Neural cell (in vitro differentiated cells): ENCODE measurements at regions not wholly inside any gene's neighbourhood (a gene's known extent, or its start where the extent isn't known, plus 50 kb on each side); places are given as distances from the start of the nearest gene placed in this dataset.

Experiments used
- H2AFZ ChIP-seq: fragments of 200-600, 300-800 bp; sonication (generic), shearing (Covaris generic); 2 replicates; pipeline ENCODE4 v1.6.0; 2014; ENCODE audit warnings: low read depth, mild to moderate bottlenecking, antibody characterized with exemption, low read length, moderate library complexity
- H3F3A ChIP-seq: fragments of 200-600 bp; shearing (Covaris generic); 2 replicates; pipeline ENCODE4 v1.6.1; 2016; ENCODE audit warnings: mild to moderate bottlenecking, moderate library complexity, mixed read lengths, antibody characterized with exemption, low read length; ENCODE audit not compliant: insufficient read depth, poor library complexity, severe bottlenecking
- H3K27ac ChIP-seq: fragments of 200-600, 300-800 bp; sonication (generic), shearing (Covaris generic); 2 replicates; pipeline ENCODE4 v1.5.1; 2014; ENCODE audit warnings: mild to moderate bottlenecking, low read length, moderate library complexity
- H3K27me3 ChIP-seq: fragments of 300-800, 200-600 bp; sonication (generic), shearing (Covaris generic); 2 replicates; pipeline ENCODE4 v1.6.0; 2014; ENCODE audit warnings: mild to moderate bottlenecking, low read depth, low read length, moderate library complexity; ENCODE audit not compliant: insufficient read depth
- H3K36me3 ChIP-seq: fragments of 300-800, 200-600 bp; sonication (generic), shearing (Covaris generic); 2 replicates; pipeline ENCODE4 v1.5.1; 2014; ENCODE audit warnings: mild to moderate bottlenecking, antibody characterized with exemption, low read length, moderate library complexity; ENCODE audit not compliant: insufficient read depth
- H3K4me2 ChIP-seq: fragments of 300-800, 200-600 bp; sonication (generic), shearing (Covaris generic); 2 replicates; pipeline ENCODE4 v1.6.0; 2014; ENCODE audit warnings: mild to moderate bottlenecking, low read length
- H3K4me3 ChIP-seq: fragments of 300-800, 200-600 bp; sonication (generic), shearing (Covaris generic); 2 replicates; pipeline ENCODE4 v1.5.1; 2014; ENCODE audit warnings: mild to moderate bottlenecking, low read length, moderate library complexity
- H3K79me2 ChIP-seq: fragments of 200-600 bp; shearing (Covaris generic); replicated peaks from 2 replicates; pipeline ENCODE4 v1.6.0; 2014; ENCODE audit warnings: mild to moderate bottlenecking, low read length, moderate library complexity; ENCODE audit not compliant: insufficient read depth
- H3K9ac ChIP-seq: fragments of 300-800, 200-600 bp; sonication (generic), shearing (Covaris generic); 2 replicates; pipeline ENCODE4 v1.6.1; 2016; ENCODE audit warnings: mild to moderate bottlenecking, low read length, mixed read lengths
- H3K9me2 ChIP-seq: fragments of 200-600 bp; shearing (Covaris generic); 2 replicates; pipeline ENCODE4 v1.6.1; 2016; ENCODE audit warnings: mild to moderate bottlenecking, low read length, mixed read lengths; ENCODE audit not compliant: insufficient read depth
- H3K9me3 ChIP-seq: fragments of 200-600, 300-800 bp; sonication (generic), shearing (Covaris generic); 2 replicates; pipeline ENCODE4 v1.6.1; 2016; ENCODE audit warnings: mild to moderate bottlenecking, mixed run types, low read length, moderate library complexity, mixed read lengths
- H4K20me1 ChIP-seq: fragments of 200-600 bp; shearing (Covaris generic); 2 replicates; pipeline ENCODE4 v1.6.1; 2016; ENCODE audit warnings: mild to moderate bottlenecking, mixed run types; ENCODE audit not compliant: insufficient read depth
- EP300 ChIP-seq: fragments of 450-650 bp; conservative IDR thresholded peaks from 2 replicates; pipeline ENCODE4 v1.6.1; 2014; ENCODE audit warnings: antibody characterized with exemption, mild to moderate bottlenecking, moderate library complexity; ENCODE audit not compliant: poor library complexity, severe bottlenecking
- EZH2 ChIP-seq: fragments of 200-600, 300-800 bp; shearing (Covaris generic), sonication (generic); IDR thresholded peaks from 2 replicates; pipeline ENCODE4 v1.6.1; 2014; ENCODE audit warnings: antibody characterized with exemption, low read length, borderline replicate concordance, mild to moderate bottlenecking; ENCODE audit not compliant: insufficient read depth, poor library complexity, severe bottlenecking
- MXI1 ChIP-seq: fragments of 450-650 bp; conservative IDR thresholded peaks from 2 replicates; pipeline ENCODE4 v1.6.1; 2014; ENCODE audit warnings: antibody characterized with exemption, mild to moderate bottlenecking; ENCODE audit not compliant: poor library complexity, severe bottlenecking
- POLR2AphosphoS5 ChIP-seq: IDR thresholded peaks from 2 replicates; pipeline ENCODE4 v1.6.1; 2012
- RAD21 ChIP-seq: fragments of 450-650 bp; conservative IDR thresholded peaks from 2 replicates; pipeline ENCODE4 v1.6.1; 2014; ENCODE audit warnings: antibody characterized with exemption, mild to moderate bottlenecking, moderate library complexity
- SMC3 ChIP-seq: fragments of 450-650 bp; conservative IDR thresholded peaks from 2 replicates; pipeline ENCODE4 v1.6.1; 2014; ENCODE audit warnings: antibody characterized with exemption, mild to moderate bottlenecking, moderate library complexity; ENCODE audit not compliant: poor library complexity
- TAF1 ChIP-seq: IDR thresholded peaks from 2 replicates; pipeline ENCODE4 v1.6.1; 2012; ENCODE audit warnings: low read depth
- TF ChIP-seq, protein P1 (sequence below): IDR thresholded peaks from 2 replicates; pipeline ENCODE4 v1.6.1; 2012; ENCODE audit warnings: borderline replicate concordance
- TF ChIP-seq, protein P2 (sequence below): fragments of 450-650 bp; IDR thresholded peaks from 2 replicates; pipeline ENCODE4 v1.5.1; 2014; ENCODE audit warnings: antibody characterized with exemption, mild to moderate bottlenecking, moderate library complexity; ENCODE audit not compliant: poor library complexity, severe bottlenecking

DNA sequence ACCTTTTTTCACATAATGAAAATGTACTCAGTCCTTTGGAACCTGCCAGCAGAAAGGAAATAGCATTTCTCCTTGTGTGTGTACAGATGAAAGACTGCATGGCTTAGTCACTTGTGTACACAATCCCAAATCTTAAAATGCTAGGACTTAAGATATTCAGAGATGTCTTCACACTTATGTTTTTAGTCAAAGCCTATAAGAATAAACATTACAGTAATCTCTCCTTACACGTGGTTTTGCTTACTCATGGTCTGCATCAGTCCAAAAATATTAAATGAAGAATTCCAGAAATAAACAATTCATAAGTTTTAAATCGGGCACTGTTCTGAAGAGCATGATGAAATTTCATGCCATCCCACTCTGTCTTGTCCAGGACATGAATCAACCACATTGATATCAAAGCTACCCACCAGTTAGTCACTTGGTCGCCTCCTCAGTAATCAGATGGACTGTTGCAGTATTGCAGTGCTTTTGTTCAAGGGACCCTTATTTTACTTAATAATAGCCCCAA is 75.7 kb upstream of the RRP15 start:
- Histone ChIP-seq H3K9me3 (no peaks in the 10 kb centered on the region), H3K27ac (no peak overlapping the region), H3K27me3 (no peaks in the 10 kb centered on the region), H3K9me2 (no peaks in the 10 kb centered on the region), H3K4me2 (no peak overlapping the region), H3K79me2 (no peaks in the 10 kb centered on the region), H4K20me1 (no peaks in the 10 kb centered on the region), H2AFZ (no peak overlapping the region), H3K9ac (no peak overlapping the region), H3F3A (no peaks in the 10 kb centered on the region), H3K36me3 (no peaks in the 10 kb centered on the region), H3K4me3 (no peak overlapping the region)
- TF ChIP-seq POLR2AphosphoS5, result no peak

DNA sequence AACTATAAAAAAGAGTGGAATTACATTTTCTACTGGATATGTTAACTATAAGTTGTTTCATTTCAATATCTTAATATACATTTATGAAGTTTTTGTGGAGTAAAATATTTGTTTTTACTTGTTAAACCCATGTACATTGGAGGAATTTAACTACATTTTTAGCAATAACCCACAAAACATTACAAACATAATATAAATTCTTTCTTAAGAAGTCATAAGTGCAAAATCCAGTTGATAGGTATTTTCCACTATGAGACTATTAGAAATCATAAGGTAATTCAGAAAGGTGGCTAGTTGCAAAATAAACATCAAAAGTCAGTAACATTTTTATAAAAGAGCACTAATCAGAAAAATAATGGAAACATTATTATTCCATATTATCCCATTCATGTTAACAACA is 73.9 kb upstream of the RRP15 start:
- no peaks in the 10 kb centered on the region for H3K9me2 ChIP-seq
- no peaks in the 10 kb centered on the region for H3K9me3 ChIP-seq
- TF ChIP-seq TAF1, result no peak
- TF ChIP-seq, protein P1, sequence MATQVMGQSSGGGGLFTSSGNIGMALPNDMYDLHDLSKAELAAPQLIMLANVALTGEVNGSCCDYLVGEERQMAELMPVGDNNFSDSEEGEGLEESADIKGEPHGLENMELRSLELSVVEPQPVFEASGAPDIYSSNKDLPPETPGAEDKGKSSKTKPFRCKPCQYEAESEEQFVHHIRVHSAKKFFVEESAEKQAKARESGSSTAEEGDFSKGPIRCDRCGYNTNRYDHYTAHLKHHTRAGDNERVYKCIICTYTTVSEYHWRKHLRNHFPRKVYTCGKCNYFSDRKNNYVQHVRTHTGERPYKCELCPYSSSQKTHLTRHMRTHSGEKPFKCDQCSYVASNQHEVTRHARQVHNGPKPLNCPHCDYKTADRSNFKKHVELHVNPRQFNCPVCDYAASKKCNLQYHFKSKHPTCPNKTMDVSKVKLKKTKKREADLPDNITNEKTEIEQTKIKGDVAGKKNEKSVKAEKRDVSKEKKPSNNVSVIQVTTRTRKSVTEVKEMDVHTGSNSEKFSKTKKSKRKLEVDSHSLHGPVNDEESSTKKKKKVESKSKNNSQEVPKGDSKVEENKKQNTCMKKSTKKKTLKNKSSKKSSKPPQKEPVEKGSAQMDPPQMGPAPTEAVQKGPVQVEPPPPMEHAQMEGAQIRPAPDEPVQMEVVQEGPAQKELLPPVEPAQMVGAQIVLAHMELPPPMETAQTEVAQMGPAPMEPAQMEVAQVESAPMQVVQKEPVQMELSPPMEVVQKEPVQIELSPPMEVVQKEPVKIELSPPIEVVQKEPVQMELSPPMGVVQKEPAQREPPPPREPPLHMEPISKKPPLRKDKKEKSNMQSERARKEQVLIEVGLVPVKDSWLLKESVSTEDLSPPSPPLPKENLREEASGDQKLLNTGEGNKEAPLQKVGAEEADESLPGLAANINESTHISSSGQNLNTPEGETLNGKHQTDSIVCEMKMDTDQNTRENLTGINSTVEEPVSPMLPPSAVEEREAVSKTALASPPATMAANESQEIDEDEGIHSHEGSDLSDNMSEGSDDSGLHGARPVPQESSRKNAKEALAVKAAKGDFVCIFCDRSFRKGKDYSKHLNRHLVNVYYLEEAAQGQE, result no peak
- TF ChIP-seq MXI1, result no peak
- TF ChIP-seq, protein P2, sequence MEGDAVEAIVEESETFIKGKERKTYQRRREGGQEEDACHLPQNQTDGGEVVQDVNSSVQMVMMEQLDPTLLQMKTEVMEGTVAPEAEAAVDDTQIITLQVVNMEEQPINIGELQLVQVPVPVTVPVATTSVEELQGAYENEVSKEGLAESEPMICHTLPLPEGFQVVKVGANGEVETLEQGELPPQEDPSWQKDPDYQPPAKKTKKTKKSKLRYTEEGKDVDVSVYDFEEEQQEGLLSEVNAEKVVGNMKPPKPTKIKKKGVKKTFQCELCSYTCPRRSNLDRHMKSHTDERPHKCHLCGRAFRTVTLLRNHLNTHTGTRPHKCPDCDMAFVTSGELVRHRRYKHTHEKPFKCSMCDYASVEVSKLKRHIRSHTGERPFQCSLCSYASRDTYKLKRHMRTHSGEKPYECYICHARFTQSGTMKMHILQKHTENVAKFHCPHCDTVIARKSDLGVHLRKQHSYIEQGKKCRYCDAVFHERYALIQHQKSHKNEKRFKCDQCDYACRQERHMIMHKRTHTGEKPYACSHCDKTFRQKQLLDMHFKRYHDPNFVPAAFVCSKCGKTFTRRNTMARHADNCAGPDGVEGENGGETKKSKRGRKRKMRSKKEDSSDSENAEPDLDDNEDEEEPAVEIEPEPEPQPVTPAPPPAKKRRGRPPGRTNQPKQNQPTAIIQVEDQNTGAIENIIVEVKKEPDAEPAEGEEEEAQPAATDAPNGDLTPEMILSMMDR, result no peak
- TF ChIP-seq EP300, result no peak
- no peak for TF ChIP-seq EZH2
- no peak for TF ChIP-seq RAD21
- no peak for TF ChIP-seq SMC3
- TF ChIP-seq POLR2AphosphoS5, result no peak
- H3K27ac ChIP-seq, result no peak overlapping the region
- H2AFZ ChIP-seq, result no peak overlapping the region
- H4K20me1 ChIP-seq, result no peaks in the 10 kb centered on the region
- H3K79me2 ChIP-seq, result no peaks in the 10 kb centered on the region
- no peak overlapping the region for H3K4me3 ChIP-seq
- no peak overlapping the region for H3K4me2 ChIP-seq
- no peaks in the 10 kb centered on the region for H3F3A ChIP-seq
- H3K36me3 ChIP-seq, result no peaks in the 10 kb centered on the region
- H3K9ac ChIP-seq, result no peak overlapping the region
- H3K27me3 ChIP-seq, result no peaks in the 10 kb centered on the region

DNA sequence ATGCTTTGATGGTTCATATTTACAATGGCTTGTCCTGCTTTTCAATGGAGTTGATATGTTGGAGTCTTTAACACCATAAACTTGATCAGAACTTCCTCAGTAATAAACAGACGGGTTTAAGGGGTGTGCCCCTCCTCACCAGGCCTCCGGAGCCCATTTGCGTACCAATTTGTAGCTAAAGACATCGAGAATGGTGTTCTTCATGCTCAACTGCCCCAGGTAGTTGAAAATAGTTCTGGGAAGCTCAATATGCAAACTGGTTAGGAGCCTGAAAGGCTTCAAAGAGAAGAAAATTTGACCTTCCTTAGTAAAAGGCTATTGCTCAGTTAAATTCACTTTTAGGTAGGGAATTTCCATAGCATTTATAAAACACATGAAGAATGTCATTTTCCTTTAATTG is 68.1 kb upstream of the RRP15 start:
- H3K4me3 ChIP-seq, result no peak overlapping the region
- no peak overlapping the region for H3K9ac ChIP-seq
- no peaks in the 10 kb centered on the region for H3F3A ChIP-seq
- H3K4me2 ChIP-seq, result no peak overlapping the region
- H4K20me1 ChIP-seq, result no peaks in the 10 kb centered on the region
- H2AFZ ChIP-seq, result no peak overlapping the region
- H3K9me2 ChIP-seq, result no peaks in the 10 kb centered on the region
- no peaks in the 10 kb centered on the region for H3K9me3 ChIP-seq
- no peak for TF ChIP-seq RAD21
- TF ChIP-seq, protein P2, result no peak
- no peak overlapping the region for H3K27ac ChIP-seq
- no peaks in the 10 kb centered on the region for H3K36me3 ChIP-seq
- no peaks in the 10 kb centered on the region for H3K27me3 ChIP-seq
- H3K79me2 ChIP-seq, result no peaks in the 10 kb centered on the region
